T-helper 2 cell treated with Interferon-gamma antibody and Interleukin-4, amounts not matched to agents 100 ng/mL and 5 ng/mL, for 36 hours (primary cell): ENCODE measurements at regions not wholly inside any gene's neighbourhood (a gene's known extent, or its start where the extent isn't known, plus 50 kb on each side); places are given as distances from the start of the nearest gene placed in this dataset.
"Not testable (repeated sequence)": the region's sequence is repeated elsewhere in the genome, so short reads cannot be mapped to it uniquely, and the experiment has no call there.

Experiments used
- intact Hi-C: fragments of 100-400 bp; cut with micrococcal nuclease; formaldehyde crosslinking; loops from one replicate; pipeline ENCODE4 v1.15.1; 2023

GRCh38 chr16:48105976-48106375, 49.8 kb downstream of the ABCC12 start:
- intact Hi-C loops: no loop called here

GRCh38 chr16:48105456-48105855, 50.3 kb downstream of the ABCC12 start:
- intact Hi-C loops: no loop called here

- intact Hi-C loops: no loop called here
Measured at GRCh38 chr16:48103591-48103990, 52.2 kb downstream of the ABCC12 start.

- intact Hi-C loops: no loop called here
Measured at GRCh38 chr16:48102083-48103008, 53.4 kb downstream of the ABCC12 start.

GRCh38 chr16:48101069-48101674, 54.6 kb downstream of the ABCC12 start:
- intact Hi-C loops: no loop called here

GRCh38 chr16:48099455-48099854, 56.3 kb downstream of the ABCC12 start:
- intact Hi-C loops: no loop called here

GRCh38 chr16:48098472-48098871, 57.3 kb downstream of the ABCC12 start:
- intact Hi-C loops: no loop called here

- intact Hi-C loops: no loop called here
Measured at GRCh38 chr16:48091117-48091516, 64.7 kb downstream of the ABCC12 start.

GRCh38 chr16:48089053-48089792, 66.6 kb downstream of the ABCC12 start:
- intact Hi-C loops: no loop called here

GRCh38 chr16:48087639-48088038, 68.2 kb downstream of the ABCC12 start:
- intact Hi-C loops: no loop called here

GRCh38 chr16:48086422-48086821, 69.4 kb downstream of the ABCC12 start:
- intact Hi-C loops: no loop called here

- intact Hi-C loops: no loop called here
Measured at GRCh38 chr16:48085729-48086128, 70.1 kb downstream of the ABCC12 start.

GRCh38 chr16:48084826-48085225, 71.0 kb downstream of the ABCC12 start:
- intact Hi-C loops: no loop called here

GRCh38 chr16:48082516-48082915, 73.3 kb downstream of the ABCC12 start:
- intact Hi-C loops: no loop called here

- intact Hi-C loops: no loop called here
Measured at GRCh38 chr16:48081656-48082055, 74.1 kb downstream of the ABCC12 start.

- intact Hi-C loops: no loop called here
Measured at GRCh38 chr16:48076455-48077012, 79.3 kb downstream of the ABCC12 start.

- intact Hi-C loops: no loop called here
Measured at GRCh38 chr16:48075398-48075797, 80.4 kb downstream of the ABCC12 start.

GRCh38 chr16:48067388-48067787, 88.4 kb downstream of the ABCC12 start:
- intact Hi-C loops: no loop called here

GRCh38 chr16:48064971-48065370, 90.8 kb downstream of the ABCC12 start:
- intact Hi-C loops: no loop called here

- intact Hi-C loops: no loop called here
Measured at GRCh38 chr16:48062681-48063080, 93.1 kb downstream of the ABCC12 start.

GRCh38 chr16:48059936-48060335, 95.9 kb downstream of the ABCC12 start:
- intact Hi-C loops: no loop called here

- intact Hi-C loops: not testable (repeated sequence)
Measured at GRCh38 chr16:48059190-48059589, 96.6 kb downstream of the ABCC12 start.
